Uterus (tissue), 2 donors: ENCODE measurements at regions not wholly inside any gene's neighbourhood (a gene's known extent, or its start where the extent isn't known, plus 50 kb on each side); places are given as distances from the start of the nearest gene placed in this dataset.

ENCODE experiments used
- CTCF ChIP-seq, 4 experiments: fragments of 200-600 bp in 2 of 4; fragments of 450-650 bp in 2 of 4; sonication (generic) in 2 of 4; IDR thresholded peaks; one replicate each; pipeline ENCODE4 v1.5.1; 2016 to 2019; ENCODE audit warnings: antibody characterized with exemption in 4 of 4, mild to moderate bottlenecking in 2 of 4, moderate library complexity in 1 of 4
- POLR2A ChIP-seq, 2 donors: fragments of 450-650 bp; IDR thresholded peaks; one replicate each; pipeline ENCODE4 v1.6.1; 2016; ENCODE audit warnings: antibody characterized with exemption in 2 of 2, mild to moderate bottlenecking in 1 of 2, moderate library complexity in 1 of 2

- no peak for TF ChIP-seq CTCF (IDR thresholded peaks at IDR 0.05)
- TF ChIP-seq POLR2A (IDR thresholded peaks at IDR 0.05) = no peak
These were observed 1689.5 kb upstream of the PCDH10 start for GRCh38 chr4:131459430-131460101.
